ENCODE measurements at regions not wholly inside any gene's neighbourhood (a gene's known extent, or its start where the extent isn't known, plus 50 kb on each side); places are given as distances from the start of the nearest gene placed in this dataset.

DNA sequence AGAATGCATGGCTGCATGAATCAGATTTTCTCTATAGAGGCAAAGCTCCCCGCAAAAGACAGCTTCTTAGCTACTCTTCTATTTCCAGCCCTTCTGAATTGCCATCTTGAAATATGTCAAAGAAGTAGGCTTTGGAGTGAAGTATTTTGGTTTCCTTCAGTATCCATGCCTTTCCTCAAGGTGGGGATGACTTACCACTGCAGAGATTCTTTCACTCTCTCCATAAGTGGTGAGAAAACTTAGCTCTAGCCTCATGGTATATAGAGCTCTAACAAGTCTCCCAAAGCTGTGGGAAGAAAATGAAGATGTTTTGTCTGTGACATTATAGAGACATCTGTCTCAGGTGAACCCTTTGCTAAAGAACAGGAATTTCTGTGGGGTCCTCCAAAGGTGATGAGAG lies 89.6 kb upstream of the ITGB1 start:
- TF ChIP-seq, protein P1, sequence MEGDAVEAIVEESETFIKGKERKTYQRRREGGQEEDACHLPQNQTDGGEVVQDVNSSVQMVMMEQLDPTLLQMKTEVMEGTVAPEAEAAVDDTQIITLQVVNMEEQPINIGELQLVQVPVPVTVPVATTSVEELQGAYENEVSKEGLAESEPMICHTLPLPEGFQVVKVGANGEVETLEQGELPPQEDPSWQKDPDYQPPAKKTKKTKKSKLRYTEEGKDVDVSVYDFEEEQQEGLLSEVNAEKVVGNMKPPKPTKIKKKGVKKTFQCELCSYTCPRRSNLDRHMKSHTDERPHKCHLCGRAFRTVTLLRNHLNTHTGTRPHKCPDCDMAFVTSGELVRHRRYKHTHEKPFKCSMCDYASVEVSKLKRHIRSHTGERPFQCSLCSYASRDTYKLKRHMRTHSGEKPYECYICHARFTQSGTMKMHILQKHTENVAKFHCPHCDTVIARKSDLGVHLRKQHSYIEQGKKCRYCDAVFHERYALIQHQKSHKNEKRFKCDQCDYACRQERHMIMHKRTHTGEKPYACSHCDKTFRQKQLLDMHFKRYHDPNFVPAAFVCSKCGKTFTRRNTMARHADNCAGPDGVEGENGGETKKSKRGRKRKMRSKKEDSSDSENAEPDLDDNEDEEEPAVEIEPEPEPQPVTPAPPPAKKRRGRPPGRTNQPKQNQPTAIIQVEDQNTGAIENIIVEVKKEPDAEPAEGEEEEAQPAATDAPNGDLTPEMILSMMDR (IDR thresholded peaks at IDR 0.05) = no peak
- no peak for TF ChIP-seq POLR2AphosphoS5 (IDR thresholded peaks at IDR 0.05)
- no peak for TF ChIP-seq POLR2A (IDR thresholded peaks at IDR 0.05)
- TF ChIP-seq EP300 (IDR thresholded peaks at IDR 0.05) = no peak
